GM23338 (cell line): ENCODE measurements at regions not wholly inside any gene's neighbourhood (a gene's known extent, or its start where the extent isn't known, plus 50 kb on each side); places are given as distances from the start of the nearest gene placed in this dataset.

Experiments used
- ATAC-seq: fragments of 200-7000 bp; cut with Tn5 transposase; 3 replicates; pipeline ENCODE4 v1.9.1; 2020
- DNase-seq: peaks from one replicate; pipeline ENCODE4 v3.0.0-alpha.2; 2015; ENCODE audit warnings: low spot score
- H2AFZ ChIP-seq: fragments of 200-600 bp; sonication (generic); 2 replicates; pipeline ENCODE4 v1.8.0; 2016; ENCODE audit warnings: antibody characterized with exemption, mild to moderate bottlenecking, moderate library complexity
- H3F3A ChIP-seq: fragments of 200-600 bp; sonication (generic); replicated peaks from 2 replicates; pipeline ENCODE4 v1.8.0; 2017; ENCODE audit warnings: antibody characterized with exemption, mixed run types, low read depth
- H3K27ac ChIP-seq: fragments of 200-600 bp; sonication (generic); 2 replicates; pipeline ENCODE4 v1.6.1; 2016; ENCODE audit warnings: low read depth
- H3K27me3 ChIP-seq: fragments of 200-600 bp; sonication (generic); 2 replicates; pipeline ENCODE4 v1.8.0; 2016; ENCODE audit warnings: mild to moderate bottlenecking, mixed run types, moderate library complexity; ENCODE audit not compliant: insufficient read depth
- H3K36me3 ChIP-seq: fragments of 200-600 bp; sonication (generic); 2 replicates; pipeline ENCODE4 v1.8.0; 2016; ENCODE audit warnings: mild to moderate bottlenecking; ENCODE audit not compliant: insufficient read depth
- H3K4me1 ChIP-seq: fragments of 200-600 bp; sonication (generic); 2 replicates; pipeline ENCODE4 v1.8.0; 2016; ENCODE audit warnings: mild to moderate bottlenecking, moderate library complexity; ENCODE audit not compliant: insufficient read depth
- H3K4me2 ChIP-seq: fragments of 200-600 bp; sonication (generic); 2 replicates; pipeline ENCODE4 v1.7.1; 2017; ENCODE audit warnings: mixed run types
- H3K4me3 ChIP-seq: fragments of 200-600 bp; sonication (generic); 2 replicates; pipeline ENCODE4 v1.6.1; 2016; ENCODE audit warnings: mixed run types
- H3K79me2 ChIP-seq: fragments of 200-600 bp; sonication (generic); replicated peaks from 2 replicates; pipeline ENCODE4 v1.8.0; 2017; ENCODE audit warnings: mild to moderate bottlenecking; ENCODE audit not compliant: insufficient read depth
- H3K9me2 ChIP-seq: fragments of 200-600 bp; sonication (generic); 2 replicates; pipeline ENCODE4 v1.8.0; 2017; ENCODE audit not compliant: insufficient read depth
- H4K20me1 ChIP-seq: fragments of 200-600 bp; sonication (generic); replicated peaks from 2 replicates; pipeline ENCODE4 v1.8.0; 2017; ENCODE audit warnings: mild to moderate bottlenecking; ENCODE audit not compliant: insufficient read depth
- H3K27ac Mint-ChIP-seq: 2 replicates; pipeline ENCODE4 v1.8.0; 2020; ENCODE audit warnings: inconsistent platforms, mild to moderate bottlenecking, moderate library complexity, mixed read lengths
- H3K27me3 Mint-ChIP-seq: 3 replicates; pipeline ENCODE4 v1.8.0; 2022; ENCODE audit warnings: low read depth, mild to moderate bottlenecking, moderate library complexity, mixed read lengths, inconsistent platforms; ENCODE audit not compliant: insufficient read depth, poor library complexity
- H3K36me3 Mint-ChIP-seq: 3 replicates; pipeline ENCODE4 v1.8.0; 2021; ENCODE audit warnings: low read depth, mild to moderate bottlenecking, inconsistent platforms, moderate library complexity, mixed read lengths
- H3K4me1 Mint-ChIP-seq: 3 replicates; pipeline ENCODE4 v1.8.0; 2020; ENCODE audit warnings: mild to moderate bottlenecking, inconsistent platforms, mixed read lengths
- H3K4me3 Mint-ChIP-seq: 3 replicates; pipeline ENCODE4 v1.8.0; 2021; ENCODE audit warnings: moderate library complexity, mild to moderate bottlenecking, inconsistent platforms, mixed read lengths
- H3K9me3 Mint-ChIP-seq: 3 replicates; pipeline ENCODE4 v1.8.0; 2020; ENCODE audit warnings: moderate library complexity, mild to moderate bottlenecking, inconsistent platforms, mixed read lengths
- CREB1 ChIP-seq: fragments of 250-450 bp; sonication (Bioruptor Pico); IDR thresholded peaks from 2 replicates; pipeline ENCODE4 v1.5.0; 2020; ENCODE audit warnings: low read depth, mild to moderate bottlenecking, moderate library complexity
- EZH2 ChIP-seq: fragments of 200-600 bp; sonication (generic); IDR thresholded peaks from one replicate; pipeline ENCODE4 v1.8.0; 2017; ENCODE audit warnings: antibody characterized with exemption, mild to moderate bottlenecking, low read depth; ENCODE audit not compliant: unreplicated experiment
- EZH2phosphoT487 ChIP-seq: fragments of 200-600 bp; sonication (generic); IDR thresholded peaks from one replicate; pipeline ENCODE4 v1.8.1; 2018; ENCODE audit warnings: antibody characterized with exemption; ENCODE audit not compliant: unreplicated experiment
- JUNB ChIP-seq: IDR thresholded peaks from one replicate; pipeline ENCODE4 v1.6.1; 2016; ENCODE audit warnings: antibody characterized with exemption; ENCODE audit not compliant: unreplicated experiment
- NANOG ChIP-seq: IDR thresholded peaks from 2 replicates; pipeline ENCODE4 v1.6.1; 2016; ENCODE audit warnings: antibody characterized with exemption, borderline replicate concordance
- POLR2AphosphoS5 ChIP-seq: IDR thresholded peaks from 2 replicates; pipeline ENCODE4 v1.6.1; 2016; ENCODE audit warnings: antibody characterized with exemption, low read depth
- STAT1 ChIP-seq: IDR thresholded peaks from one replicate; pipeline ENCODE4 v1.6.1; 2016; ENCODE audit warnings: antibody characterized with exemption; ENCODE audit not compliant: unreplicated experiment
- ZNF114 ChIP-seq: fragments of 250-450 bp; sonication (Bioruptor Pico); IDR thresholded peaks from 2 replicates; pipeline ENCODE4 v1.5.0; 2020; ENCODE audit warnings: mild to moderate bottlenecking, moderate library complexity
- ZNF331 ChIP-seq: fragments of 250-450 bp; sonication (Bioruptor Pico); IDR thresholded peaks from 2 replicates; pipeline ENCODE4 v1.5.0; 2020; ENCODE audit warnings: low read depth, mild to moderate bottlenecking, moderate library complexity
- TF ChIP-seq, protein P1 (sequence below): fragments of 250-450 bp; sonication (Bioruptor Pico); IDR thresholded peaks from 2 replicates; pipeline ENCODE4 v1.5.0; 2020; ENCODE audit warnings: mild to moderate bottlenecking, moderate library complexity
- TF ChIP-seq, protein P2 (sequence below): IDR thresholded peaks from 2 replicates; pipeline ENCODE4 v1.6.1; 2016; ENCODE audit warnings: antibody characterized with exemption
- TF ChIP-seq, protein P3 (sequence below): IDR thresholded peaks from one replicate; pipeline ENCODE4 v1.6.1; 2018; ENCODE audit warnings: antibody characterized with exemption; ENCODE audit not compliant: unreplicated experiment
- TF ChIP-seq, protein P4 (sequence below), 2 experiments: fragments of 200-600 bp in 1 of 2; sonication (generic) in 1 of 2; conservative IDR thresholded peaks; 2 replicates each; pipeline versions ENCODE4 v1.5.1 to v1.6.1; 2016 to 2017; ENCODE audit warnings: antibody characterized with exemption in 2 of 2, low read depth in 2 of 2, mild to moderate bottlenecking in 2 of 2, moderate library complexity in 1 of 2

DNA sequence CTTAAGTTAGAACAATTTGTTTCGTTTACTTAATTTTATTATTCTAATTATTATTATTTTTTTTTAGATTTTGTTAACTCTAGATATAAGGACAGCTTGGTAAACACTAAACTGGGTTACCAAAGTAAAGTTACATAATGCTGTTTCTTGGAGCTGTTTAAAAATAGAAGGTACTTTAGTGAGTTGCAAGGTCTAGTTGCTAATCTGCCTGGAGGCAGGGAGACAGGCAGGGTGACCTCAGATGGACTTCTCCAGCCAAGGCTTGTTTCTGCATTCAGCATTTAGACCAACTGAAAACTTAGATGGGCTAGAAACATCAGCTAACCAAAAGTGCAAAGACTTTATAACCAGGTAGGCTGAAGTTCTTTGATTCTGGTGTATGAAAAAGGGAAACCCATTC lies 336.4 kb upstream of the GRM7 start:
- H3K36me3 ChIP-seq = peaks cover 2% of the 10 kb centered on the region; the same call in 1 of the 2 replicates
- Mint-ChIP-seq H3K36me3 (peaks cover 18% of the 10 kb centered on the region; the same call in 2 of the 3 replicates), H3K9me3 (peaks cover 82% of the 10 kb centered on the region), H3K27me3 (peaks cover 6% of the 10 kb centered on the region), H3K4me3 (no peak overlapping the region), H3K27ac (no peak overlapping the region), H3K4me1 (peaks cover 15% of the 10 kb centered on the region; the same call in 2 of the 3 replicates)
- H3F3A ChIP-seq = no peaks in the 10 kb centered on the region
- H3K4me3 ChIP-seq = no peak overlapping the region
- ATAC-seq (no peak), DNase-seq (no peak)
- TF ChIP-seq, protein P1, sequence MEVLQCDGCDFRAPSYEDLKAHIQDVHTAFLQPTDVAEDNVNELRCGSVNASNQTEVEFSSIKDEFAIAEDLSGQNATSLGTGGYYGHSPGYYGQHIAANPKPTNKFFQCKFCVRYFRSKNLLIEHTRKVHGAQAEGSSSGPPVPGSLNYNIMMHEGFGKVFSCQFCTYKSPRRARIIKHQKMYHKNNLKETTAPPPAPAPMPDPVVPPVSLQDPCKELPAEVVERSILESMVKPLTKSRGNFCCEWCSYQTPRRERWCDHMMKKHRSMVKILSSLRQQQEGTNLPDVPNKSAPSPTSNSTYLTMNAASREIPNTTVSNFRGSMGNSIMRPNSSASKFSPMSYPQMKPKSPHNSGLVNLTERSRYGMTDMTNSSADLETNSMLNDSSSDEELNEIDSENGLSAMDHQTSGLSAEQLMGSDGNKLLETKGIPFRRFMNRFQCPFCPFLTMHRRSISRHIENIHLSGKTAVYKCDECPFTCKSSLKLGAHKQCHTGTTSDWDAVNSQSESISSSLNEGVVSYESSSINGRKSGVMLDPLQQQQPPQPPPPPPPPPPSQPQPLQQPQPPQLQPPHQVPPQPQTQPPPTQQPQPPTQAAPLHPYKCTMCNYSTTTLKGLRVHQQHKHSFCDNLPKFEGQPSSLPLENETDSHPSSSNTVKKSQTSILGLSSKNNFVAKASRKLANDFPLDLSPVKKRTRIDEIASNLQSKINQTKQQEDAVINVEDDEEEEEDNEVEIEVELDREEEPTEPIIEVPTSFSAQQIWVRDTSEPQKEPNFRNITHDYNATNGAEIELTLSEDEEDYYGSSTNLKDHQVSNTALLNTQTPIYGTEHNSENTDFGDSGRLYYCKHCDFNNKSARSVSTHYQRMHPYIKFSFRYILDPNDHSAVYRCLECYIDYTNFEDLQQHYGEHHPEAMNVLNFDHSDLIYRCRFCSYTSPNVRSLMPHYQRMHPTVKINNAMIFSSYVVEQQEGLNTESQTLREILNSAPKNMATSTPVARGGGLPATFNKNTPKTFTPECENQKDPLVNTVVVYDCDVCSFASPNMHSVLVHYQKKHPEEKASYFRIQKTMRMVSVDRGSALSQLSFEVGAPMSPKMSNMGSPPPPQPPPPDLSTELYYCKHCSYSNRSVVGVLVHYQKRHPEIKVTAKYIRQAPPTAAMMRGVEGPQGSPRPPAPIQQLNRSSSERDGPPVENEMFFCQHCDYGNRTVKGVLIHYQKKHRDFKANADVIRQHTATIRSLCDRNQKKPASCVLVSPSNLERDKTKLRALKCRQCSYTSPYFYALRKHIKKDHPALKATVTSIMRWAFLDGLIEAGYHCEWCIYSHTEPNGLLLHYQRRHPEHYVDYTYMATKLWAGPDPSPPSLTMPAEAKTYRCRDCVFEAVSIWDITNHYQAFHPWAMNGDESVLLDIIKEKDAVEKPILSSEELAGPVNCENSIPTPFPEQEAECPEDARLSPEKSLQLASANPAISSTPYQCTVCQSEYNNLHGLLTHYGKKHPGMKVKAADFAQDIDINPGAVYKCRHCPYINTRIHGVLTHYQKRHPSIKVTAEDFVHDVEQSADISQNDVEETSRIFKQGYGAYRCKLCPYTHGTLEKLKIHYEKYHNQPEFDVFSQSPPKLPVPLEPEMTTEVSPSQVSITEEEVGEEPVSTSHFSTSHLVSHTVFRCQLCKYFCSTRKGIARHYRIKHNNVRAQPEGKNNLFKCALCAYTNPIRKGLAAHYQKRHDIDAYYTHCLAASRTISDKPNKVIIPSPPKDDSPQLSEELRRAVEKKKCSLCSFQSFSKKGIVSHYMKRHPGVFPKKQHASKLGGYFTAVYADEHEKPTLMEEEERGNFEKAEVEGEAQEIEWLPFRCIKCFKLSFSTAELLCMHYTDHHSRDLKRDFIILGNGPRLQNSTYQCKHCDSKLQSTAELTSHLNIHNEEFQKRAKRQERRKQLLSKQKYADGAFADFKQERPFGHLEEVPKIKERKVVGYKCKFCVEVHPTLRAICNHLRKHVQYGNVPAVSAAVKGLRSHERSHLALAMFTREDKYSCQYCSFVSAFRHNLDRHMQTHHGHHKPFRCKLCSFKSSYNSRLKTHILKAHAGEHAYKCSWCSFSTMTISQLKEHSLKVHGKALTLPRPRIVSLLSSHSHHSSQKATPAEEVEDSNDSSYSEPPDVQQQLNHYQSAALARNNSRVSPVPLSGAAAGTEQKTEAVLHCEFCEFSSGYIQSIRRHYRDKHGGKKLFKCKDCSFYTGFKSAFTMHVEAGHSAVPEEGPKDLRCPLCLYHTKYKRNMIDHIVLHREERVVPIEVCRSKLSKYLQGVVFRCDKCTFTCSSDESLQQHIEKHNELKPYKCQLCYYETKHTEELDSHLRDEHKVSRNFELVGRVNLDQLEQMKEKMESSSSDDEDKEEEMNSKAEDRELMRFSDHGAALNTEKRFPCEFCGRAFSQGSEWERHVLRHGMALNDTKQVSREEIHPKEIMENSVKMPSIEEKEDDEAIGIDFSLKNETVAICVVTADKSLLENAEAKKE (CRISPR knock-in tag) = no peak
- TF ChIP-seq CREB1 (no peak), ZNF114 (CRISPR knock-in tag) (no peak), STAT1 (no peak), EZH2phosphoT487 (no peak), NANOG (no peak), POLR2AphosphoS5 (no peak), JUNB (no peak), EZH2 (no peak), ZNF331 (no peak)
- TF ChIP-seq, protein P2, sequence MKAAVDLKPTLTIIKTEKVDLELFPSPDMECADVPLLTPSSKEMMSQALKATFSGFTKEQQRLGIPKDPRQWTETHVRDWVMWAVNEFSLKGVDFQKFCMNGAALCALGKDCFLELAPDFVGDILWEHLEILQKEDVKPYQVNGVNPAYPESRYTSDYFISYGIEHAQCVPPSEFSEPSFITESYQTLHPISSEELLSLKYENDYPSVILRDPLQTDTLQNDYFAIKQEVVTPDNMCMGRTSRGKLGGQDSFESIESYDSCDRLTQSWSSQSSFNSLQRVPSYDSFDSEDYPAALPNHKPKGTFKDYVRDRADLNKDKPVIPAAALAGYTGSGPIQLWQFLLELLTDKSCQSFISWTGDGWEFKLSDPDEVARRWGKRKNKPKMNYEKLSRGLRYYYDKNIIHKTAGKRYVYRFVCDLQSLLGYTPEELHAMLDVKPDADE = no peak
- TF ChIP-seq, protein P3, sequence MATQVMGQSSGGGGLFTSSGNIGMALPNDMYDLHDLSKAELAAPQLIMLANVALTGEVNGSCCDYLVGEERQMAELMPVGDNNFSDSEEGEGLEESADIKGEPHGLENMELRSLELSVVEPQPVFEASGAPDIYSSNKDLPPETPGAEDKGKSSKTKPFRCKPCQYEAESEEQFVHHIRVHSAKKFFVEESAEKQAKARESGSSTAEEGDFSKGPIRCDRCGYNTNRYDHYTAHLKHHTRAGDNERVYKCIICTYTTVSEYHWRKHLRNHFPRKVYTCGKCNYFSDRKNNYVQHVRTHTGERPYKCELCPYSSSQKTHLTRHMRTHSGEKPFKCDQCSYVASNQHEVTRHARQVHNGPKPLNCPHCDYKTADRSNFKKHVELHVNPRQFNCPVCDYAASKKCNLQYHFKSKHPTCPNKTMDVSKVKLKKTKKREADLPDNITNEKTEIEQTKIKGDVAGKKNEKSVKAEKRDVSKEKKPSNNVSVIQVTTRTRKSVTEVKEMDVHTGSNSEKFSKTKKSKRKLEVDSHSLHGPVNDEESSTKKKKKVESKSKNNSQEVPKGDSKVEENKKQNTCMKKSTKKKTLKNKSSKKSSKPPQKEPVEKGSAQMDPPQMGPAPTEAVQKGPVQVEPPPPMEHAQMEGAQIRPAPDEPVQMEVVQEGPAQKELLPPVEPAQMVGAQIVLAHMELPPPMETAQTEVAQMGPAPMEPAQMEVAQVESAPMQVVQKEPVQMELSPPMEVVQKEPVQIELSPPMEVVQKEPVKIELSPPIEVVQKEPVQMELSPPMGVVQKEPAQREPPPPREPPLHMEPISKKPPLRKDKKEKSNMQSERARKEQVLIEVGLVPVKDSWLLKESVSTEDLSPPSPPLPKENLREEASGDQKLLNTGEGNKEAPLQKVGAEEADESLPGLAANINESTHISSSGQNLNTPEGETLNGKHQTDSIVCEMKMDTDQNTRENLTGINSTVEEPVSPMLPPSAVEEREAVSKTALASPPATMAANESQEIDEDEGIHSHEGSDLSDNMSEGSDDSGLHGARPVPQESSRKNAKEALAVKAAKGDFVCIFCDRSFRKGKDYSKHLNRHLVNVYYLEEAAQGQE = no peak
- TF ChIP-seq, protein P4, sequence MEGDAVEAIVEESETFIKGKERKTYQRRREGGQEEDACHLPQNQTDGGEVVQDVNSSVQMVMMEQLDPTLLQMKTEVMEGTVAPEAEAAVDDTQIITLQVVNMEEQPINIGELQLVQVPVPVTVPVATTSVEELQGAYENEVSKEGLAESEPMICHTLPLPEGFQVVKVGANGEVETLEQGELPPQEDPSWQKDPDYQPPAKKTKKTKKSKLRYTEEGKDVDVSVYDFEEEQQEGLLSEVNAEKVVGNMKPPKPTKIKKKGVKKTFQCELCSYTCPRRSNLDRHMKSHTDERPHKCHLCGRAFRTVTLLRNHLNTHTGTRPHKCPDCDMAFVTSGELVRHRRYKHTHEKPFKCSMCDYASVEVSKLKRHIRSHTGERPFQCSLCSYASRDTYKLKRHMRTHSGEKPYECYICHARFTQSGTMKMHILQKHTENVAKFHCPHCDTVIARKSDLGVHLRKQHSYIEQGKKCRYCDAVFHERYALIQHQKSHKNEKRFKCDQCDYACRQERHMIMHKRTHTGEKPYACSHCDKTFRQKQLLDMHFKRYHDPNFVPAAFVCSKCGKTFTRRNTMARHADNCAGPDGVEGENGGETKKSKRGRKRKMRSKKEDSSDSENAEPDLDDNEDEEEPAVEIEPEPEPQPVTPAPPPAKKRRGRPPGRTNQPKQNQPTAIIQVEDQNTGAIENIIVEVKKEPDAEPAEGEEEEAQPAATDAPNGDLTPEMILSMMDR (conservative IDR thresholded peaks at IDR 0.05; ENCODE audit: low read depth in 2 of 2) = no peak
- no peaks in the 10 kb centered on the region for H3K27me3 ChIP-seq
- no peaks in the 10 kb centered on the region for H4K20me1 ChIP-seq
- H3K9me2 ChIP-seq = no peaks in the 10 kb centered on the region
- H3K4me1 ChIP-seq = no peaks in the 10 kb centered on the region
- H3K27ac ChIP-seq = no peak overlapping the region
- H3K4me2 ChIP-seq = no peak overlapping the region
- H2AFZ ChIP-seq = no peak overlapping the region
- no peaks in the 10 kb centered on the region for H3K79me2 ChIP-seq
